Lower lobe of right lung (tissue), 2 donors: ENCODE measurements at regions not wholly inside any gene's neighbourhood (a gene's known extent, or its start where the extent isn't known, plus 50 kb on each side); places are given as distances from the start of the nearest gene placed in this dataset.
A peak's percentile ranks its signal among the peaks of the same experiment; 100 is the strongest.

Experiments
- ATAC-seq, 2 donors: fragments of 200-7000 bp; cut with Tn5 transposase; one replicate each; pipeline ENCODE4 v1.9.1; 2020 to 2022; ENCODE audit warnings: mild to moderate bottlenecking in 2 of 2, moderate library complexity in 2 of 2
- DNase-seq: peaks from one replicate; pipeline ENCODE4 v3.0.0-alpha.2; 2020
- H3K27ac ChIP-seq: fragments of 200-600 bp; one replicate; pipeline ENCODE4 v1.8.0; 2022
- H3K27me3 ChIP-seq: fragments of 200-600 bp; one replicate; pipeline ENCODE4 v1.8.0; 2022; ENCODE audit warnings: low read depth
- H3K36me3 ChIP-seq: fragments of 200-600 bp; one replicate; pipeline ENCODE4 v1.8.0; 2022; ENCODE audit warnings: mild to moderate bottlenecking
- H3K4me1 ChIP-seq: fragments of 200-600 bp; one replicate; pipeline ENCODE4 v1.8.0; 2022
- H3K4me3 ChIP-seq: fragments of 200-600 bp; one replicate; pipeline ENCODE4 v1.8.0; 2022; ENCODE audit warnings: mild to moderate bottlenecking
- H3K9me3 ChIP-seq: fragments of 200-600 bp; one replicate; pipeline ENCODE4 v1.8.0; 2022
- intact Hi-C: fragments of 100-400 bp; cut with DNase I; formaldehyde crosslinking; loops from one replicate; pipeline ENCODE4 v1.11.0; 2022
- TF ChIP-seq, protein P1 (sequence below): fragments of 200-600 bp; IDR thresholded peaks from one replicate; pipeline ENCODE4 v1.8.0; 2022; ENCODE audit warnings: antibody characterized with exemption, mild to moderate bottlenecking
- donor health status: DM: no; HTN: yes; CAD: no; lungs with severe emphysema.

DNA sequence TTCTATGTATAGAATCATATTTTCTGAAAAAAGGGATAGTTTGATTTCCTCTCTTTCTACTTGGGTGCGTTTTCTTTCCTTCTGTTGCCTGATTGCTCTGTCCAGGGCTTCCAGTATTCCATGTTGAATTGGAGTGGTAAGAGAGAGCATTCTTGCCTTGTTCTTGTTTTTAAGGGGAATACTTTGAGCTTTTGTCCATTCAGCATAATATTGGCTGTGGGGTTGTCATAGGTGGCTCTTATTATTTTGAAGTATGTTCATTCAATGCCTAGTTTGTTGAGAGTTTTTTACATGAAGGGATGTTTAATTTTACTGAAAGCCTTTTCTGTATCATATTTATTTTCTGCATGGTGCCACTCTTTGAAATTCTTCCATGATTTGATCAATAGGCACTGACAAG lies 173.5 kb upstream of the IRS2 start:
- Histone ChIP-seq H3K9me3 (no peaks in the 10 kb centered on the region), H3K36me3 (no peaks in the 10 kb centered on the region), H3K27me3 (no peaks in the 10 kb centered on the region), H3K4me3 (no peak overlapping the region), H3K27ac (no peak overlapping the region), H3K4me1 (no peaks in the 10 kb centered on the region)
- ATAC-seq: no peak
- no peak for DNase-seq
- TF ChIP-seq, protein P1, sequence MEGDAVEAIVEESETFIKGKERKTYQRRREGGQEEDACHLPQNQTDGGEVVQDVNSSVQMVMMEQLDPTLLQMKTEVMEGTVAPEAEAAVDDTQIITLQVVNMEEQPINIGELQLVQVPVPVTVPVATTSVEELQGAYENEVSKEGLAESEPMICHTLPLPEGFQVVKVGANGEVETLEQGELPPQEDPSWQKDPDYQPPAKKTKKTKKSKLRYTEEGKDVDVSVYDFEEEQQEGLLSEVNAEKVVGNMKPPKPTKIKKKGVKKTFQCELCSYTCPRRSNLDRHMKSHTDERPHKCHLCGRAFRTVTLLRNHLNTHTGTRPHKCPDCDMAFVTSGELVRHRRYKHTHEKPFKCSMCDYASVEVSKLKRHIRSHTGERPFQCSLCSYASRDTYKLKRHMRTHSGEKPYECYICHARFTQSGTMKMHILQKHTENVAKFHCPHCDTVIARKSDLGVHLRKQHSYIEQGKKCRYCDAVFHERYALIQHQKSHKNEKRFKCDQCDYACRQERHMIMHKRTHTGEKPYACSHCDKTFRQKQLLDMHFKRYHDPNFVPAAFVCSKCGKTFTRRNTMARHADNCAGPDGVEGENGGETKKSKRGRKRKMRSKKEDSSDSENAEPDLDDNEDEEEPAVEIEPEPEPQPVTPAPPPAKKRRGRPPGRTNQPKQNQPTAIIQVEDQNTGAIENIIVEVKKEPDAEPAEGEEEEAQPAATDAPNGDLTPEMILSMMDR: no peak
- intact Hi-C loops: no loop called here

DNA sequence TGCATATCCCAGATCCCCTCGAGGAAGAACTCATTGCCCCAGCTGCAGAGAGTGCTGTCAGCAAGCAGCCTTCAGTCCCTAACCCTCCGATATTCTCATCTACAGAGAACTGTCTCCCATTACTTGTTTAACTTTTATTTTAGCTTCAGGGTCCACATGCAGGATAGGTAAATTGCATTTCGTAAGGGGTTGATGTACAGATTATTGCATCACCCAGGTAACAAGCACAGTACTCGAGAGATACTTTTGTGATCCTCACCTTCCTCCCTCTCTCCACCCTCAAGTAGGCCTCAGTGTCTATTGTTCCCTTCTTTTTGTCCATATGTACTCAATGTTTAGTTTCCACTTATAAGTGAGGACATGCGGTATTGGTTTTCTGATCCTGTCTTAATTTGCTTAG lies 171.5 kb upstream of the IRS2 start:
- Histone ChIP-seq H3K4me3 (no peak overlapping the region), H3K27me3 (no peaks in the 10 kb centered on the region), H3K4me1 (no peaks in the 10 kb centered on the region), H3K27ac (no peak overlapping the region), H3K9me3 (no peaks in the 10 kb centered on the region), H3K36me3 (no peaks in the 10 kb centered on the region)
- TF ChIP-seq, protein P1: no peak
- intact Hi-C loops: no loop called here
- no peak for ATAC-seq
- DNase-seq: no peak

DNA sequence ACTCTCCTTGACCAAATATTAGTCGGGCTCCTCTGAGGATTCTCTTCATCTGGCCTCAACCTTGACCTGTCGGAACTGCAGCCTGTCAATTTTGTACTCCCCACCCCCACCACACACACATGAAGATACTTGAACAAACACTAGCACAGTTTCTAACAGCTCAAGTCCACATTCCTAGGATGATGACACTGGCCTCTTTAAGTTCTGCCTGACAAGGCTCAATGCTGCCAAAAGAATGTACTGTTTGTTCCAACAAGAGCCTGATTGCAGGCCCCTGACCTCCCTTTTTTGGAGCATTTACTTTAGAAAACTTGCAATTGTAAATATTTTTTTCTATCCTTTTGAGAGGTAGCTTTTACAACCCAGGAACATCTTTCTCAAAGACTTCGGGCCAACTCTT lies 169.2 kb upstream of the IRS2 start:
- peak in 1 of 2 donors; percentile 47 for ATAC-seq
- no peak for DNase-seq

DNA sequence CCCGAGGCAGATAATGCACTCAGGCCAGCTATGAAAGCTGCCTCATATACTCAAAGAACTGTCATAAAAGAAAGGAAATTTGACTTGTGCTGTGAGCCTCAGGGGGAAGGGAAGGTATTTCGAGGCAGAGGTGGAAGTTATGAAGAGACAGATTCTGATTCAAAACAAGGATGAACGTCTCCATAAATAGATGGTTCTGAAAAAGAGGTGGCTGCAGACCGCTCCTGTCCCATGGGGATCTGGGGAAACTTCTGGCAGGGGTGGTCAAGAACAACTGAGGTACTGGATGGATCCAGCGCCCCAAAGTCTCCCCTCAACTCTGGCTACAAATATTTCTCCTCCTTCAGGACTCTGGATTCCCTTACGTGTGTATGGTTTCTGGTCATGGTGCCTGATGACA lies 168.1 kb upstream of the IRS2 start:
- no peaks in the 10 kb centered on the region for H3K27me3 ChIP-seq
- TF ChIP-seq, protein P1: no peak
- H3K9me3 ChIP-seq: no peaks in the 10 kb centered on the region
- no peak for ATAC-seq
- H3K4me3 ChIP-seq: no peak overlapping the region
- no peak for DNase-seq
- H3K4me1 ChIP-seq: no peaks in the 10 kb centered on the region
- intact Hi-C loops: no loop called here
- no peaks in the 10 kb centered on the region for H3K36me3 ChIP-seq
- no peak overlapping the region for H3K27ac ChIP-seq

More for the DNA sequence above, 169.2 kb upstream of the IRS2 start:
- TF ChIP-seq, protein P1: no peak
- intact Hi-C loops: no loop called here
- no peaks in the 10 kb centered on the region for H3K36me3 ChIP-seq
- no peaks in the 10 kb centered on the region for H3K9me3 ChIP-seq
- H3K4me3 ChIP-seq: no peak overlapping the region
- H3K27ac ChIP-seq: no peak overlapping the region
- H3K27me3 ChIP-seq: no peaks in the 10 kb centered on the region
- H3K4me1 ChIP-seq: no peaks in the 10 kb centered on the region

DNA sequence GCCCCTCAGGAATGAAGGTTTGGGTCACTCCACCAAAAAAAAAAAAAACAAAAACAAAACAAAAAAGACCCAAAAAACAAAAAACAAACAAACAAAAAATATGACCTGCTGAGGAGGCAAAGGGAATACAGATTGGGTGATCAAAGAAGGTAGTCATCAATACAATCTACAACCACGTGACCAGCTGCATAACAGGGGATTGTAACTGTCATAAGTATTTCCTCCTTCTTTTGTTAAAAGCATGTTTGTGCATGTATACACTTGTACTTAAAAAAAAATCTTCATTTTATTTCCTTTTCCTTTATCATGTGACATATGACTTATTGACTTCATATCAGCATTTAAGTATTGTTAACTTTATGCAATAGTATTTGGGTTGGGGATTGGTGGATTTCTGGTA lies 165.1 kb upstream of the IRS2 start:
- no peak overlapping the region for H3K4me3 ChIP-seq
- H3K9me3 ChIP-seq: no peaks in the 10 kb centered on the region
- ATAC-seq (no peak), DNase-seq (no peak)
- H3K27ac ChIP-seq: no peak overlapping the region
- intact Hi-C loops: no loop called here
- no peaks in the 10 kb centered on the region for H3K36me3 ChIP-seq
- H3K27me3 ChIP-seq: no peaks in the 10 kb centered on the region
- TF ChIP-seq, protein P1: no peak
- H3K4me1 ChIP-seq: no peaks in the 10 kb centered on the region

DNA sequence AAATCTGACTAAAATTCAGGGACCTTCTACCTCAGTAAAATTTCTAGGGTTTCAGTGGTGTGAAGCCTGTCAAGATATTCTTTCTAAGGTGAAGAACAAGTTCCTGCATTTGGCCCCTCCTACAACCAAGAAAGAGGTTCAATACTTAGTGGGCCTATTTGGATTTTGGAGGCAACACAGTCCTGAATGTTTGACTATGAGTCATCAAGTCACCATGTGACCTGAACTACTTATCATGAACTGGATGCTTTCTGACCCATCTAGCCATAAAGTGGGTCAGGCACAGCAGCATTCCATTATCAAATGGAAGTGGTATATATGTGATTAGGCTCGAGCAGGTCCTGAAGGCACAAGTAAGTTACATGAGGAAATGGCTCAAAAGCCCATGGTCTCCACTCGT lies 163.0 kb upstream of the IRS2 start:
- TF ChIP-seq, protein P1: no peak
- no peaks in the 10 kb centered on the region for H3K27me3 ChIP-seq
- no peaks in the 10 kb centered on the region for H3K9me3 ChIP-seq
- no peak overlapping the region for H3K27ac ChIP-seq
- H3K36me3 ChIP-seq: no peaks in the 10 kb centered on the region
- intact Hi-C loops: no loop called here
- H3K4me3 ChIP-seq: no peak overlapping the region
- no peaks in the 10 kb centered on the region for H3K4me1 ChIP-seq
- DNase-seq: no peak
- ATAC-seq: no peak
